ENCODE measurements at regions not wholly inside any gene's neighbourhood (a gene's known extent, or its start where the extent isn't known, plus 50 kb on each side); places are given as distances from the start of the nearest gene placed in this dataset.

DNA sequence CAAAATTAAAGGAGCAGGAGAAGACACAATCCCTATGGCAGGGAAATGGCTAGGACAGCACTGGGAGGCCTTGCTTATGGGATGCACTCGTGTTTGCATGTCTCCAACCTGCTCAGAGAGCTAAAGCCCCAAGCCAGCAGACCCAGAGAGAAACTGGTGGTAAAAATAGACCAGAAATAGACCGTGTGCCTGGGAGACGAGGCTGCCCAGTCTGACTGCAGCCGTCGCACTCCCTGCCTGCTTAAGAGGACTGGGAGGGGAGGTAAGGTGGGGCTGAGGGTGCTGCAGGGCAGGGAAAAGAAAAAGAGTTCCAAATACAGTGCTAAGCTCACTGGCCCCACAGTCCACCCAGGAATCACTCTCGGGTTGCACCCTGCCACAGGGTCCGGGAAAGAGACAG lies 633.5 kb downstream of the BCOR start:
- TF ChIP-seq, protein P1, sequence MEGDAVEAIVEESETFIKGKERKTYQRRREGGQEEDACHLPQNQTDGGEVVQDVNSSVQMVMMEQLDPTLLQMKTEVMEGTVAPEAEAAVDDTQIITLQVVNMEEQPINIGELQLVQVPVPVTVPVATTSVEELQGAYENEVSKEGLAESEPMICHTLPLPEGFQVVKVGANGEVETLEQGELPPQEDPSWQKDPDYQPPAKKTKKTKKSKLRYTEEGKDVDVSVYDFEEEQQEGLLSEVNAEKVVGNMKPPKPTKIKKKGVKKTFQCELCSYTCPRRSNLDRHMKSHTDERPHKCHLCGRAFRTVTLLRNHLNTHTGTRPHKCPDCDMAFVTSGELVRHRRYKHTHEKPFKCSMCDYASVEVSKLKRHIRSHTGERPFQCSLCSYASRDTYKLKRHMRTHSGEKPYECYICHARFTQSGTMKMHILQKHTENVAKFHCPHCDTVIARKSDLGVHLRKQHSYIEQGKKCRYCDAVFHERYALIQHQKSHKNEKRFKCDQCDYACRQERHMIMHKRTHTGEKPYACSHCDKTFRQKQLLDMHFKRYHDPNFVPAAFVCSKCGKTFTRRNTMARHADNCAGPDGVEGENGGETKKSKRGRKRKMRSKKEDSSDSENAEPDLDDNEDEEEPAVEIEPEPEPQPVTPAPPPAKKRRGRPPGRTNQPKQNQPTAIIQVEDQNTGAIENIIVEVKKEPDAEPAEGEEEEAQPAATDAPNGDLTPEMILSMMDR (IDR thresholded peaks at IDR 0.05): no peak
- TF ChIP-seq EP300 (IDR thresholded peaks at IDR 0.05): no peak

Measured in ovary (tissue), 3 donors.